ENCODE measurements at regions not wholly inside any gene's neighbourhood (a gene's known extent, or its start where the extent isn't known, plus 50 kb on each side); places are given as distances from the start of the nearest gene placed in this dataset.

GRCh38 chrX:721354-721753 is 90.8 kb downstream of the SHOX start (continued):
- TF ChIP-seq, protein P1, sequence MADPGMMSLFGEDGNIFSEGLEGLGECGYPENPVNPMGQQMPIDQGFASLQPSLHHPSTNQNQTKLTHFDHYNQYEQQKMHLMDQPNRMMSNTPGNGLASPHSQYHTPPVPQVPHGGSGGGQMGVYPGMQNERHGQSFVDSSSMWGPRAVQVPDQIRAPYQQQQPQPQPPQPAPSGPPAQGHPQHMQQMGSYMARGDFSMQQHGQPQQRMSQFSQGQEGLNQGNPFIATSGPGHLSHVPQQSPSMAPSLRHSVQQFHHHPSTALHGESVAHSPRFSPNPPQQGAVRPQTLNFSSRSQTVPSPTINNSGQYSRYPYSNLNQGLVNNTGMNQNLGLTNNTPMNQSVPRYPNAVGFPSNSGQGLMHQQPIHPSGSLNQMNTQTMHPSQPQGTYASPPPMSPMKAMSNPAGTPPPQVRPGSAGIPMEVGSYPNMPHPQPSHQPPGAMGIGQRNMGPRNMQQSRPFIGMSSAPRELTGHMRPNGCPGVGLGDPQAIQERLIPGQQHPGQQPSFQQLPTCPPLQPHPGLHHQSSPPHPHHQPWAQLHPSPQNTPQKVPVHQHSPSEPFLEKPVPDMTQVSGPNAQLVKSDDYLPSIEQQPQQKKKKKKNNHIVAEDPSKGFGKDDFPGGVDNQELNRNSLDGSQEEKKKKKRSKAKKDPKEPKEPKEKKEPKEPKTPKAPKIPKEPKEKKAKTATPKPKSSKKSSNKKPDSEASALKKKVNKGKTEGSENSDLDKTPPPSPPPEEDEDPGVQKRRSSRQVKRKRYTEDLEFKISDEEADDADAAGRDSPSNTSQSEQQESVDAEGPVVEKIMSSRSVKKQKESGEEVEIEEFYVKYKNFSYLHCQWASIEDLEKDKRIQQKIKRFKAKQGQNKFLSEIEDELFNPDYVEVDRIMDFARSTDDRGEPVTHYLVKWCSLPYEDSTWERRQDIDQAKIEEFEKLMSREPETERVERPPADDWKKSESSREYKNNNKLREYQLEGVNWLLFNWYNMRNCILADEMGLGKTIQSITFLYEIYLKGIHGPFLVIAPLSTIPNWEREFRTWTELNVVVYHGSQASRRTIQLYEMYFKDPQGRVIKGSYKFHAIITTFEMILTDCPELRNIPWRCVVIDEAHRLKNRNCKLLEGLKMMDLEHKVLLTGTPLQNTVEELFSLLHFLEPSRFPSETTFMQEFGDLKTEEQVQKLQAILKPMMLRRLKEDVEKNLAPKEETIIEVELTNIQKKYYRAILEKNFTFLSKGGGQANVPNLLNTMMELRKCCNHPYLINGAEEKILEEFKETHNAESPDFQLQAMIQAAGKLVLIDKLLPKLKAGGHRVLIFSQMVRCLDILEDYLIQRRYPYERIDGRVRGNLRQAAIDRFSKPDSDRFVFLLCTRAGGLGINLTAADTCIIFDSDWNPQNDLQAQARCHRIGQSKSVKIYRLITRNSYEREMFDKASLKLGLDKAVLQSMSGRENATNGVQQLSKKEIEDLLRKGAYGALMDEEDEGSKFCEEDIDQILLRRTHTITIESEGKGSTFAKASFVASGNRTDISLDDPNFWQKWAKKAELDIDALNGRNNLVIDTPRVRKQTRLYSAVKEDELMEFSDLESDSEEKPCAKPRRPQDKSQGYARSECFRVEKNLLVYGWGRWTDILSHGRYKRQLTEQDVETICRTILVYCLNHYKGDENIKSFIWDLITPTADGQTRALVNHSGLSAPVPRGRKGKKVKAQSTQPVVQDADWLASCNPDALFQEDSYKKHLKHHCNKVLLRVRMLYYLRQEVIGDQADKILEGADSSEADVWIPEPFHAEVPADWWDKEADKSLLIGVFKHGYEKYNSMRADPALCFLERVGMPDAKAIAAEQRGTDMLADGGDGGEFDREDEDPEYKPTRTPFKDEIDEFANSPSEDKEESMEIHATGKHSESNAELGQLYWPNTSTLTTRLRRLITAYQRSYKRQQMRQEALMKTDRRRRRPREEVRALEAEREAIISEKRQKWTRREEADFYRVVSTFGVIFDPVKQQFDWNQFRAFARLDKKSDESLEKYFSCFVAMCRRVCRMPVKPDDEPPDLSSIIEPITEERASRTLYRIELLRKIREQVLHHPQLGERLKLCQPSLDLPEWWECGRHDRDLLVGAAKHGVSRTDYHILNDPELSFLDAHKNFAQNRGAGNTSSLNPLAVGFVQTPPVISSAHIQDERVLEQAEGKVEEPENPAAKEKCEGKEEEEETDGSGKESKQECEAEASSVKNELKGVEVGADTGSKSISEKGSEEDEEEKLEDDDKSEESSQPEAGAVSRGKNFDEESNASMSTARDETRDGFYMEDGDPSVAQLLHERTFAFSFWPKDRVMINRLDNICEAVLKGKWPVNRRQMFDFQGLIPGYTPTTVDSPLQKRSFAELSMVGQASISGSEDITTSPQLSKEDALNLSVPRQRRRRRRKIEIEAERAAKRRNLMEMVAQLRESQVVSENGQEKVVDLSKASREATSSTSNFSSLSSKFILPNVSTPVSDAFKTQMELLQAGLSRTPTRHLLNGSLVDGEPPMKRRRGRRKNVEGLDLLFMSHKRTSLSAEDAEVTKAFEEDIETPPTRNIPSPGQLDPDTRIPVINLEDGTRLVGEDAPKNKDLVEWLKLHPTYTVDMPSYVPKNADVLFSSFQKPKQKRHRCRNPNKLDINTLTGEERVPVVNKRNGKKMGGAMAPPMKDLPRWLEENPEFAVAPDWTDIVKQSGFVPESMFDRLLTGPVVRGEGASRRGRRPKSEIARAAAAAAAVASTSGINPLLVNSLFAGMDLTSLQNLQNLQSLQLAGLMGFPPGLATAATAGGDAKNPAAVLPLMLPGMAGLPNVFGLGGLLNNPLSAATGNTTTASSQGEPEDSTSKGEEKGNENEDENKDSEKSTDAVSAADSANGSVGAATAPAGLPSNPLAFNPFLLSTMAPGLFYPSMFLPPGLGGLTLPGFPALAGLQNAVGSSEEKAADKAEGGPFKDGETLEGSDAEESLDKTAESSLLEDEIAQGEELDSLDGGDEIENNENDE (IDR thresholded peaks at IDR 0.05; ENCODE audit: insufficient replicate concordance, low read length), result no peak

Data from H1 (cell line).